HCT116 (cell line): ENCODE measurements at regions not wholly inside any gene's neighbourhood (a gene's known extent, or its start where the extent isn't known, plus 50 kb on each side); places are given as distances from the start of the nearest gene placed in this dataset.
"Not testable (repeated sequence)": the region's sequence is repeated elsewhere in the genome, so short reads cannot be mapped to it uniquely, and the experiment has no call there.

Experiments used
- ATAC-seq: fragments of 200-7000 bp; cut with Tn5 transposase; 2 replicates; pipeline ENCODE4 v1.9.1; 2020; ENCODE audit warnings: mild to moderate bottlenecking, moderate library complexity
- BruUV-seq: library from RNA; stranded (reverse); fragments of 400-500 nt; replicated peaks from 2 replicates; lab custom pipeline; 2021; lab: Mats Ljungman, UMichigan
- CTCF ChIA-PET: fragments of 300-600 bp; sonication (Branson Sonifier 250); formaldehyde crosslinking; loops from one replicate; lab custom pipeline; 2021; ENCODE audit warnings: antibody characterized with exemption; lab: Charles Lee
- POLR2A ChIA-PET: fragments of 300-600, 350-600 bp; sonication (Branson Sonifier 250); formaldehyde crosslinking; loops from one replicate; lab custom pipeline; 2021; ENCODE audit warnings: antibody characterized with exemption; lab: Charles Lee
- RAD21 ChIA-PET, 2 experiments: fragments of 300-600 bp; sonication (Branson Sonifier 250); formaldehyde crosslinking; loops; one replicate each; lab custom pipeline; 2023; ENCODE audit warnings: low total read pairs in 2 of 2; ENCODE audit not compliant: uncharacterized antibody in 2 of 2, unreplicated experiment in 2 of 2, low non-redundant PET in 1 of 2; lab: Charles Lee
- DNase-seq: peaks from one replicate; pipeline ENCODE4 v3.0.0-alpha.2; 2010; ENCODE audit warnings: low read depth, low spot score
- H2AFZ ChIP-seq: fragments of 200-600 bp; shearing (Covaris generic), sonication (generic); 2 replicates; pipeline ENCODE4 v1.6.1; 2017; ENCODE audit warnings: low read depth, mixed run types, mixed read lengths, antibody characterized with exemption, low read length; ENCODE audit not compliant: poor library complexity, severe bottlenecking
- H3K27ac ChIP-seq: 2 replicates; pipeline ENCODE4 v1.5.1; 2012; ENCODE audit warnings: low read depth, low read length
- H3K27me3 ChIP-seq: fragments of 200-600 bp; sonication (generic); 2 replicates; pipeline ENCODE4 v1.6.1; 2016; ENCODE audit warnings: mixed run types, low read length, mixed read lengths; ENCODE audit not compliant: insufficient read depth
- H3K36me3 ChIP-seq, 2 experiments: fragments of 200-500 bp in 1 of 2; fragments of 200-600 bp in 1 of 2; sonication (Bioruptor generic) in 1 of 2; sonication (generic) in 1 of 2; 2 replicates each; pipeline versions ENCODE4 v1.5.1 to v1.6.1; 2014 to 2016; ENCODE audit warnings: low read length in 2 of 2, inconsistent platforms in 1 of 2, mixed read lengths in 1 of 2, mixed run types in 1 of 2; ENCODE audit not compliant: insufficient read depth in 2 of 2, control insufficient read depth in 1 of 2
- H3K4me1 ChIP-seq, 2 experiments: fragments of 200-600 bp in 1 of 2; sonication (generic) in 1 of 2; 2 replicates each; pipeline versions ENCODE4 v1.5.1 to v1.6.1; 2012 to 2017; ENCODE audit warnings: low read length in 2 of 2, inconsistent platforms in 1 of 2, mild to moderate bottlenecking in 1 of 2, mixed read lengths in 1 of 2, mixed run types in 1 of 2, moderate library complexity in 1 of 2; ENCODE audit not compliant: insufficient read depth in 2 of 2, control insufficient read depth in 1 of 2
- H3K4me2 ChIP-seq: fragments of 200-600 bp; sonication (generic); 2 replicates; pipeline ENCODE4 v1.6.1; 2017; ENCODE audit warnings: mixed run types, low read length, mixed read lengths
- H3K4me3 ChIP-seq, 2 experiments: fragments of 200-600 bp in 1 of 2; sonication (generic) in 1 of 2; replicated peaks in 1 of 2; 2 replicates each; pipeline ENCODE4 v1.5.1; 2011 to 2016; ENCODE audit warnings: low read length in 2 of 2, control low read depth in 1 of 2, low read depth in 1 of 2, mild to moderate bottlenecking in 1 of 2, mixed read lengths in 1 of 2, mixed run types in 1 of 2
- H3K79me2 ChIP-seq: fragments of 200-600 bp; sonication (generic); 2 replicates; pipeline ENCODE4 v1.6.1; 2017; ENCODE audit warnings: mild to moderate bottlenecking, mixed run types, low read length, moderate library complexity, mixed read lengths; ENCODE audit not compliant: insufficient read depth
- H3K9ac ChIP-seq: fragments of 200-600 bp; sonication (generic); 2 replicates; pipeline ENCODE4 v1.6.1; 2016; ENCODE audit warnings: low read length, mixed read lengths
- H3K9me2 ChIP-seq: fragments of 200-600 bp; sonication (generic), shearing (Covaris generic); 2 replicates; pipeline ENCODE4 v1.6.1; 2017; ENCODE audit warnings: mixed run types, mild to moderate bottlenecking, moderate library complexity; ENCODE audit not compliant: insufficient read depth
- H3K9me3 ChIP-seq, 2 experiments: fragments of 200-500 bp in 1 of 2; fragments of 200-600 bp in 1 of 2; sonication (Bioruptor generic) in 1 of 2; sonication (generic) in 1 of 2; 2 replicates each; pipeline ENCODE4 v1.6.1; 2014 to 2017; ENCODE audit warnings: low read length in 2 of 2, mixed read lengths in 2 of 2, inconsistent platforms in 1 of 2, low read depth in 1 of 2, mild to moderate bottlenecking in 1 of 2, mixed run types in 1 of 2, moderate library complexity in 1 of 2; ENCODE audit not compliant: control insufficient read depth in 1 of 2, insufficient read depth in 1 of 2
- H4K20me1 ChIP-seq: fragments of 200-600 bp; sonication (generic), shearing (Covaris generic); 2 replicates; pipeline ENCODE4 v1.6.1; 2017; ENCODE audit warnings: mixed run types, mild to moderate bottlenecking, moderate library complexity; ENCODE audit not compliant: insufficient read depth
- CBX3 ChIP-seq: IDR thresholded peaks from 2 replicates; pipeline ENCODE4 v1.6.1; 2012; ENCODE audit warnings: low read depth
- EGR1 ChIP-seq: IDR thresholded peaks from 2 replicates; pipeline ENCODE4 v1.6.1; 2012; ENCODE audit warnings: low read depth
- REST ChIP-seq: IDR thresholded peaks from 2 replicates; pipeline ENCODE4 v1.6.1; 2012; ENCODE audit warnings: low read depth
- TCF7L2 ChIP-seq: IDR thresholded peaks from 2 replicates; pipeline ENCODE4 v1.7.0; 2011; ENCODE audit warnings: borderline replicate concordance, inconsistent platforms; ENCODE audit not compliant: insufficient read depth, insufficient read length; ENCODE audit errors: extremely low read depth
- ZBTB33 ChIP-seq: IDR thresholded peaks from 2 replicates; pipeline ENCODE4 v1.6.1; 2011; ENCODE audit warnings: mild to moderate bottlenecking, low read length, moderate library complexity; ENCODE audit not compliant: insufficient replicate concordance; ENCODE audit errors: extremely low read depth
- intact Hi-C: fragments of 100-400 bp; cut with micrococcal nuclease; formaldehyde crosslinking; loops from 2 replicates; pipeline ENCODE4 v1.10.0; 2022

- ChIA-PET POLR2A (no interaction called here), CTCF (no interaction called here), RAD21 (no interaction called here)
- Histone ChIP-seq H2AFZ (no peak overlapping the region), H3K9ac (no peak overlapping the region), H4K20me1 (no peaks in the 10 kb centered on the region), H3K27ac (no peak overlapping the region), H3K9me3 (peaks cover 6 to 13% of the 10 kb centered on the region in 2 experiments; a peak in 3 of 4 replicates), H3K27me3 (no peaks in the 10 kb centered on the region), H3K79me2 (no peaks in the 10 kb centered on the region), H3K9me2 (no peaks in the 10 kb centered on the region), H3K4me1 (no peaks in the 10 kb centered on the region), H3K36me3 (no peaks in the 10 kb centered on the region), H3K4me2 (no peak overlapping the region), H3K4me3 (no peak overlapping the region)
- intact Hi-C loops = no loop called here
- no peak for TF ChIP-seq CBX3
- no peak for TF ChIP-seq TCF7L2
- TF ChIP-seq REST = no peak
- TF ChIP-seq EGR1 = no peak
- no peak for TF ChIP-seq ZBTB33
- ATAC-seq (no peak), DNase-seq (no peak)
- no TSS peak for BruUV-seq
These were observed 98.0 kb downstream of the DLL1 start for GRCh38 chr6:170192905-170193304.

- BruUV-seq, H3K9me2 ChIP-seq, CTCF ChIA-PET, H3K4me3 ChIP-seq, H3K4me1 ChIP-seq, H3K27ac ChIP-seq, intact Hi-C loops, H2AFZ ChIP-seq, ATAC-seq, DNase-seq, H3K4me2 ChIP-seq, POLR2A ChIA-PET, H4K20me1 ChIP-seq, H3K9ac ChIP-seq, H3K36me3 ChIP-seq, H3K27me3 ChIP-seq, RAD21 ChIA-PET, H3K79me2 ChIP-seq: not testable (repeated sequence)
- H3K9me3 ChIP-seq = peaks cover 6 to 13% of the 10 kb centered on the region in 2 experiments; a peak in 3 of 4 replicates
These were observed 98.8 kb downstream of the DLL1 start for GRCh38 chr6:170192101-170192500.
